ENCODE measurements at regions not wholly inside any gene's neighbourhood (a gene's known extent, or its start where the extent isn't known, plus 50 kb on each side); places are given as distances from the start of the nearest gene placed in this dataset.

GRCh38 chr7:136528329-136528728 is 340.1 kb upstream of the CHRM2 start:
- H3K36me3 ChIP-seq = no peaks in the 10 kb centered on the region
- peaks cover 0 to 36% (median 21%) of the 10 kb centered on the region in 4 donors for H3K4me1 ChIP-seq
- peaks cover 0 to 9% (median 0%) of the 10 kb centered on the region in 4 donors for H3K9me3 ChIP-seq
- 50 to 63% methylated on average over 2 of the region's 2 CpGs for WGBS, 2 donors
- intact Hi-C loops (cut with DNase I) = no loop called here
- DNase-seq = no peak
- TF ChIP-seq POLR2AphosphoS5 (IDR thresholded peaks at IDR 0.05) = peak in 3 of 4 donors; percentile 23 to 70 (median 33)
- TF ChIP-seq POLR2A (IDR thresholded peaks at IDR 0.05) = no peak
- no peak for TF ChIP-seq CTCF (IDR thresholded peaks at IDR 0.05)
- TF ChIP-seq EP300 (IDR thresholded peaks at IDR 0.05) = peak in 1 of 4 donors; percentile 6
- H3K27me3 ChIP-seq = no peaks in the 10 kb centered on the region
- H3K27ac ChIP-seq = peak overlapping the region in 3 of 4 donors; percentile 24 to 66 (median 44)
- H3K4me3 ChIP-seq = no peak overlapping the region

- Histone ChIP-seq H3K27me3 (no peaks in the 10 kb centered on the region), H3K36me3 (no peaks in the 10 kb centered on the region), H3K4me3 (no peak overlapping the region), H3K4me1 (peaks cover 0 to 39% (median 22%) of the 10 kb centered on the region in 4 donors), H3K27ac (peak overlapping the region in 3 of 4 donors; percentile 24 to 66 (median 44)), H3K9me3 (peaks cover 0 to 9% (median 0%) of the 10 kb centered on the region in 4 donors)
- WGBS, 2 donors = 84 to 86% methylated on average over 1 of the region's 1 CpG
- intact Hi-C loops (cut with DNase I) = no loop called here
- TF ChIP-seq POLR2A (IDR thresholded peaks at IDR 0.05) (no peak), EP300 (IDR thresholded peaks at IDR 0.05) (no peak), POLR2AphosphoS5 (IDR thresholded peaks at IDR 0.05) (no peak), CTCF (IDR thresholded peaks at IDR 0.05) (no peak)
- DNase-seq = no peak
These were observed 340.9 kb upstream of the CHRM2 start for GRCh38 chr7:136527554-136527953.

GRCh38 chr7:136526408-136527105 is 341.9 kb upstream of the CHRM2 start:
- 88 to 94% methylated on average over 7 of the region's 7 CpGs for WGBS, 2 donors
- no peaks in the 10 kb centered on the region for H3K27me3 ChIP-seq
- intact Hi-C loops (cut with DNase I) = no loop called here
- DNase-seq = no peak
- peaks cover 0 to 39% (median 22%) of the 10 kb centered on the region in 4 donors for H3K4me1 ChIP-seq
- TF ChIP-seq POLR2A (IDR thresholded peaks at IDR 0.05) (no peak), POLR2AphosphoS5 (IDR thresholded peaks at IDR 0.05) (no peak), CTCF (IDR thresholded peaks at IDR 0.05) (no peak), EP300 (IDR thresholded peaks at IDR 0.05) (no peak)
- H3K4me3 ChIP-seq = no peak overlapping the region
- H3K9me3 ChIP-seq = peaks cover 0 to 9% (median 0%) of the 10 kb centered on the region in 4 donors
- H3K27ac ChIP-seq = no peak overlapping the region
- H3K36me3 ChIP-seq = no peaks in the 10 kb centered on the region

GRCh38 chr7:136523571-136523970 is 344.9 kb upstream of the CHRM2 start:
- H3K27ac ChIP-seq = peak overlapping the region in 1 of 4 donors; percentile 49
- WGBS, 2 donors = 78 to 85% methylated on average over 3 of the region's 3 CpGs

More at GRCh38 chr7:136523571-136523970, 344.9 kb upstream of the CHRM2 start:
- no peak for DNase-seq
- intact Hi-C loops (cut with DNase I) = no loop called here
- no peaks in the 10 kb centered on the region for H3K36me3 ChIP-seq
- peaks cover 0 to 34% (median 17%) of the 10 kb centered on the region in 4 donors for H3K4me1 ChIP-seq
- H3K9me3 ChIP-seq = peaks cover 0 to 9% (median 0%) of the 10 kb centered on the region in 4 donors
- H3K27me3 ChIP-seq = no peaks in the 10 kb centered on the region
- no peak overlapping the region for H3K4me3 ChIP-seq
- TF ChIP-seq CTCF (IDR thresholded peaks at IDR 0.05) = no peak

Measured in sigmoid colon (tissue), 6 donors.